ENCODE measurements at regions not wholly inside any gene's neighbourhood (a gene's known extent, or its start where the extent isn't known, plus 50 kb on each side); places are given as distances from the start of the nearest gene placed in this dataset.

GRCh38 chr15:85941186-85941855 lies 138.3 kb upstream of the AGBL1 start:
- in situ Hi-C loops (cut with MboI; ENCODE audit: low sequenced_read_pairs): no loop called here

- in situ Hi-C loops (cut with MboI; ENCODE audit: low sequenced_read_pairs): no loop called here
These were observed 137.0 kb upstream of the AGBL1 start for GRCh38 chr15:85942632-85943031.

DNA sequence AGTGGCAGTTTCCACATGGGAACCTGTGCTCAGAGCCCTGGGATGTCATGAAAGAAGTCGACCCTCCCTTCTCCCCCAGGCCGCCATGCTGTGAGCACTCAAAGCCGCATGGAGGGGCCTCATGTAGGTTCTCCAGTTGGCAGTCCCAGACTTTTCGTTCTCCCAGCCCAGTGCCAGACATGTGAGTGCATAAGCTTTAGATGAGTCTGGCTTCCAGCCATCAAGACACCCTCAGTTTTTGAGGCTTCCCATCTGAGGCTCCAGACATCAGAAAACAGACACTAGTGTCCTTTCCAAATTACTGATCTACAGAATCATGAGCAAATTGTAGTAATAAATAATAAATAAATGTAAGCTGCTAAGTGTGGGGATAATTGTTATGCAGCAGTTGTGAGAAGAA lies 136.5 kb upstream of the AGBL1 start:
- in situ Hi-C loops (cut with MboI; ENCODE audit: low sequenced_read_pairs): no loop called here

GRCh38 chr15:85943791-85944190 lies 135.9 kb upstream of the AGBL1 start:
- in situ Hi-C loops (cut with MboI; ENCODE audit: low sequenced_read_pairs): no loop called here

DNA sequence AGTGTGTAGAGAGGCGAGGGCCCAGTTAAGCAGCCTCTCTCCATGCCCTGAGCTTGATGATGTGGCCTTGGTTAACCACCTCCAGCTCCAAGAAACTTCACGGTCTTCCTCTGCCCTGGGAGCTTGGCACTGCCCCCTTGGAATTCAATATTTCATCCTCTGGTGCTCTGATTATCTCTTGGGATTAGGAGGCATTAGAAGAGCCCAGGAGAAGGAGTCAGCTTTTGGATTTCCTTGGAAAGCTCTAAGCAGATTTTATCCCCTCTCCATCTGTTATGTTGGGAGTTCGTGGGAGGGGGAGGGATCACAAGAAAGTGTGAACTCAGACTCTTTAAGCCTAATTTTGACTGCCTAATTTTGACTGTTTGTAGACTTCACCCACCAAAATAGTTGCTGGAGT lies 132.7 kb upstream of the AGBL1 start:
- in situ Hi-C loops (cut with MboI; ENCODE audit: low sequenced_read_pairs): no loop called here

- in situ Hi-C loops (cut with MboI; ENCODE audit: low sequenced_read_pairs): no loop called here
These were observed 131.7 kb upstream of the AGBL1 start for GRCh38 chr15:85947936-85948335.

GRCh38 chr15:85950101-85950500 lies 129.6 kb upstream of the AGBL1 start:
- in situ Hi-C loops (cut with MboI; ENCODE audit: low sequenced_read_pairs): no loop called here

- in situ Hi-C loops (cut with MboI; ENCODE audit: low sequenced_read_pairs): no loop called here
These were observed 125.1 kb upstream of the AGBL1 start for GRCh38 chr15:85954586-85954985.

- in situ Hi-C loops (cut with MboI; ENCODE audit: low sequenced_read_pairs): no loop called here
These were observed 123.9 kb upstream of the AGBL1 start for GRCh38 chr15:85955501-85956391.

- in situ Hi-C loops (cut with MboI; ENCODE audit: low sequenced_read_pairs): no loop called here
These were observed 123.0 kb upstream of the AGBL1 start for GRCh38 chr15:85956532-85957275.

- in situ Hi-C loops (cut with MboI; ENCODE audit: low sequenced_read_pairs): no loop called here
These were observed 120.1 kb upstream of the AGBL1 start for GRCh38 chr15:85959611-85960010.

GRCh38 chr15:85960381-85960780 lies 119.3 kb upstream of the AGBL1 start:
- in situ Hi-C loops (cut with MboI; ENCODE audit: low sequenced_read_pairs): no loop called here

DNA sequence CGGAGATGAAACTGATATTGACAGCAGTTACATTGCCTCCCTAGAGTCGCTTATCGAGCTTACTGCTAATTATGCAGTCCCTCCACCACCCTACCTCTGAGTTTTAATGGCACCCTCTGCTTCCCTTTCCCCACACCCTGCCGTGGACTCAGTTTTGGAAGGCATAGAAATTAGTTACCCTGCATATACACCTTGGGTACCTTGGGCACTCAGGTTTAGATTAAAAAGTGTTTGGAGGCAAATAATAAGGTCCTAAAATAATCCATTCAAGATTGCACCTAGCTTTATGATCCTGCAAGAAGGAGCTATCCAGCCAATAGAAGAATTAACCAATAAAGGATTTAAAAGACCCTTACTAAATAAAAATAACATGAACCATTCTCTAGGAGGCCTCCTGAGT lies 117.8 kb upstream of the AGBL1 start:
- in situ Hi-C loops (cut with MboI; ENCODE audit: low sequenced_read_pairs): no loop called here

GRCh38 chr15:85963262-85963760 lies 116.4 kb upstream of the AGBL1 start:
- in situ Hi-C loops (cut with MboI; ENCODE audit: low sequenced_read_pairs): no loop called here

DNA sequence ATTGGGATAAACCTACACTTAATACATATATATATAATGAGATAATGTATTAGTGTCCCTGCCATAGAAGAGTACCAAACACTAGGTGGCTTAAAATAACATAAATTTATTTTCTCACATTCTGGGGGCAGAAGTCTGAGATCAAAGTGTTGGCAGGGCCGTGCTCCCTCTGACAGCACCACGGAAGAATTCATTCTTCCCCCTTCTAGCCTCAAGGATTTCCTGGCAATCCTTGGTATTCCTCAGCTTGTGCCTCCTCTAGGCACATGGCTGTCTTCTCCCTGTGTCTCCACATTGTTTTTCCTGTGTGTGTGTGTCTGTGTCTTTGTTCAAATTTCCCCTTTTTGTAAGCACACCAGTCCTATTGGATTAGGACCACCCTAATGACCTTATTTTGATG lies 115.2 kb upstream of the AGBL1 start:
- in situ Hi-C loops (cut with MboI; ENCODE audit: low sequenced_read_pairs): no loop called here

DNA sequence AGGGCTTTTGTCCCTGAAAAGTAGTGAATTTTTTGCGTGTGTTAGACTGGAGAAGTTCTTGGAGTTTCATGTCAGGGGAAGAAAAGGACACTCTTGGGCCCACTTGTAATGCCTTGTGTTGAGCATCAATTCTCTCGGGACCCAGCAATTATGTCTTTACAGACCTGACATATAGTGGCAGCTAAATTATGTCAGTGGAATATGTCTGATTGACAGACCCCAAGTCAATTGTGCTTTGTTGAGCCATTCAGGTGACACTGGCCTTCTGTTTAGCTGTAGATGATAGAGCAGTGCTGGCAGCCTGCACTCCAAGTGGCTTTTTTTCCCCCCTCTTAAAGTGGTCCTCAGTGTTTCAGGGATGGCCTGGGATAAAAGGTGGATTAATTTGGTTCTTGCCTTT lies 112.1 kb upstream of the AGBL1 start:
- in situ Hi-C loops (cut with MboI; ENCODE audit: low sequenced_read_pairs): no loop called here

GRCh38 chr15:85972805-85973540 lies 106.7 kb upstream of the AGBL1 start:
- in situ Hi-C loops (cut with MboI; ENCODE audit: low sequenced_read_pairs): no loop called here

- in situ Hi-C loops (cut with MboI; ENCODE audit: low sequenced_read_pairs): no loop called here
These were observed 105.9 kb upstream of the AGBL1 start for GRCh38 chr15:85973584-85974347.

DNA sequence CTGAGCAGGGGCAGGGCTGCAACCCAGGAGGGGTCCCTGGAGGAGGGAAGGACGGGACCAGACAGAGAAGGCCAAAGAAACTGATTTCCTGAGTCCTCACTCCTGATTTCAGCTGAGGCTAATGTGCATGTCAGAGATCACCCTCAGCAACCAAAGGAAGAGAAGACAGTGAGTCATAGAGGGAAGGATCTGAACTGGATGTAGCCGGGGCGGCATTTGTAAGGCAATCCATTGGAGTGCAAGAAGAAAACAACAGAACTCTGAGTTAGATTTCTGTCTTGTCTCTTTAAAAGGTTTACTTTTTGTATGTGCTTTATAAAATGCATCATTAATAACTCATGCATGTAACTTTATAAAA lies 105.3 kb upstream of the AGBL1 start:
- in situ Hi-C loops (cut with MboI; ENCODE audit: low sequenced_read_pairs): no loop called here

GRCh38 chr15:85974742-85975141 lies 104.9 kb upstream of the AGBL1 start:
- in situ Hi-C loops (cut with MboI; ENCODE audit: low sequenced_read_pairs): no loop called here

Measured in hTERT RPE-1 (cell line).